Left forelimb (tissue), 1 donor: ENCODE measurements at regions not wholly inside any gene's neighbourhood (a gene's known extent, or its start where the extent isn't known, plus 50 kb on each side); places are given as distances from the start of the nearest gene placed in this dataset.
"Not testable (repeated sequence)": the region's sequence is repeated elsewhere in the genome, so short reads cannot be mapped to it uniquely, and the experiment has no call there.

Experiments
- DNase-seq: peaks from one replicate; pipeline ENCODE4 v3.0.0-alpha.2; 2018; ENCODE audit warnings: low spot score

DNA sequence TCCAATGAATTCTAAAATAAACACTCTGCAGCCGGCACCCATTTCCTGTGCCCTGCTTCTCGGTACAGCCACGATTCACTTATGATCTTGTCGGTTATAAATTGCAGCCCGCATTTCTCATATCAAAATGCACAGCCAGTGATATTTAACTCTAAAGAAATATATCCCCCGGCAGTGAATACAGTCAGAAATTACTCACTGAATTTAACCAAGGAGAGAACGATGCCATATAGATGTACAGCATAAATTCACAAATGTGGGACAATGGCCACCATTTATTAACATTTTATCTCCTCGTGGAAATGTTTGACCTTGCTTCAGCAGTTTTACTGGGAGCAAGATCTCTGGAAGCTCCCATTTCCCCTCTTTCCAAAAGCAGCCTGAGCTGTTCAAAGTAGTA is 1517.8 kb downstream of the BRD1 start:
- DNase-seq: no peak

DNA sequence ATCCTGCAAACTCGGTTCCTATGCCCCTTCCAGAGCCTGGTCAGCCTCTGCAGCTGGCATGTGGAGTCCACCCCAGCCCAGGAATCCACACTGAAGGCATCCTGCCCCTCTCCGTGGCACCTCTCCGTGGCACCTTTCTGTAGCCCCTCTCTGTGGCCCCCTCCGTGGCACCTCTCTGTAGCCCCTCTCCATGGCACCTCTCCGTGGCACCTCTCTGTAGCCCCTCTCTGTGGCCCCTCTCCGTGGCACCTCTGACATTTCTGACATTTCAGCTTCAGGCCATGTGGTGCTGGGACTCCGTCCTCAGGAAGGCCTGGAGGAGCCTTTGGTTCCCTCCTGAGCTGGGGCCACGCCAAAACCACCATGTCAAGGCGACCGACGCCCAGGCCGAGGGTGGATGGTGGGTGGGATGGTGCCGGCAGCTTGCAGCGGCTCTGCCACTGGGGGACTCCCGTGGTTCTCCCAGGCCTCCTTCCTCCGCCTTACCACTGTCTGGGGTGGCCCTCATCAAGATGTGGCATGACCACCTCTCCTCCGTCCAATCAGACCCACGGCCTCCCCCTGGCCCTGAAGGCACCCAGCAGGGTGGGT is 1518.5 kb downstream of the BRD1 start:
- DNase-seq: no peak

DNA sequence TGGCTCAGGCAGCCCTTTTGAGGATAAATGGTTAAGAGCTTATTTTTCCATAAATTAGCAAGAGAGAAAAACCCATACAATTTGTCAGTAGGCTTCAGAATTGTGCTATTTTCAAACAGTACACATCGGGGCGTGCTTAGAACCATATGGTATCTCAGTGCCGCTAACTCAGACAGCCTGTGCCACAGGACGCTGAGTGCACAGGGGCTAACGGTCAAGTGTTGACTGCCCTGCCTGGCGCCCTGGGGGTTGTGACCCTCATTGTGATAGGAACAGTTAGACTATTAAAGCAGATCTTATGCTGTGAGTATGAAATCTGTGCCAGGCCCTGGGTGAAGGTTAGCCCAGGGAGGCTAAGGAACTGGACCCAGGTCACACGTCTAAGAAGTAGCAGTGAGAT is 1519.7 kb downstream of the BRD1 start:
- no peak for DNase-seq

DNA sequence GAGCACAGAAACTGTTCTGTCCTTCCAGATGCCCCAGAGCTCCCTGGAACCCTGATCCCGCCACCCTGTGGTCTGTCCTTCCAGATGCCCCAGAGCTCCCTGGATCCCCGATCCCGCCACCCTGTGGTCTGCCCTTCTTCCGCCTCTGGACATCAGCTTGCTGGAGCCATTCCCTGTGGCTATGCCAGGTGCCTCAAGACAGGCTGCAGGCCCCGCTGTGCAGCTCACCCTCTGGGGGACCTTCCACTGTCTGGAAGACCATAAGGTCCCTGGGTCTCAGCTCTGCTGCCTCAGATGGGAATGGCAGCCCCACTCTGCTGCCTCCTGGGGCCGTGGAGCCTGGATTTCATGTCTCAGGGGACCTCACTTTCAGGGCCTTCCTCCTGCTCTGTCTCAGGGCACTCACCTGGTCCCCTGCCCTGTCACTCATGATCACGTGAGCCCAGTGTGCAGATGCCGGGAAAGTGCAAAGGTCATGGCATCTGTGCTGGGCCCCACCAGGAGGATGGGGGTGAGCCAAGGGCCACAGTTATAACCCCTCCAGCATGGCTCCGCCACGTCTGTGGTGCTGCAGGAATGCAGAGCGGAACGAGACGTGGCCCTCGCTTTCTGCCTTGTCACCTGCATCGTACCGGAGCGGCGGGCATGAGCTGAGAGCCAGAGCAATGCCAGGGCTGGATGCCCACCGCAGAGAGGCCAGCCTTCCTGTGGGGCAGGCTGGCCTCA is 1520.7 kb downstream of the BRD1 start:
- DNase-seq: no peak

DNA sequence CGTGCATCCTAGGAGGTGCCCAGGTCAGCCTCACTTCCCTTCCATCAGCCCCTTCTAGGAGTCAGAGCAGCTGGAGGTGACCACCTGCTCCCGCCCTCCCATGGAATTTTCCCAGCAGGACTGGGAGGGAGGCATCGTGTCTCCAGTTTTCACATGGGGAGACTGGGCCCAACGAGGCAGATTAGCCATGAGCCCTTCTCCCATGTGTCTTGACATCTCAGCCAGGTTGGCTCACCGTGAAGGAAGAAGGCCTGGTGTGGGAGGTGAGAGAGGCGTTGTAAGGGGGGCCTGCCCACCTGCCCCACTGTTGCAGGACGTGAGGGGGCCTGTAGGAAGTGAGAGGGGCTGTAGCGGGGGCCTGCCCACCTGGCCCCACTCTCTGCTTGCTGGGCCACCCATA is 1521.4 kb downstream of the BRD1 start:
- DNase-seq: no peak

DNA sequence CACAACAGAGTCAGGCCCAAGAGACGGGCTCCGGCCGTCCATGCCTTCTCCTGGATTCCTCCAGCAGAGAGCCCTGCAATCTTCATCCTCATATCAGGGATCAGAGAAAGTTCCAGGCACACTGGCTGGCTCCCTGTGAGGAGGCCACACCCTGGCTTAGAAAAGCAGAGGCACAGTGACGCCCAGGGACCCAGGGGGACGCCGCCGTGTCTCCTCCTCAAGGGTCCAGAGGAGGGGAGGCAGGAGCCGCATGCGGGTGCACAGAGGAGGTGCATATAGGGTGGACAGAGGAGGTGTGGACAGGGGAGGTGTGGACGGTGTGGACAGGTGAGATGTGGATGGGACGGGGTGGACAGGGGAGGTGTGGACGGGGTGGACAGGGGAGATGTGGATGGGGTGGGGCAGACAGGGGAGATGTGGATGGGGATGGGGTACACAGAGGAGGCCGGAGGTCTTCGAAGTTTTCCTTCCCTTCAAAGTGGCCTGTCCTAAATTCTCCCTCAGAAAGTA is 1521.9 kb downstream of the BRD1 start:
- DNase-seq: no peak

DNA sequence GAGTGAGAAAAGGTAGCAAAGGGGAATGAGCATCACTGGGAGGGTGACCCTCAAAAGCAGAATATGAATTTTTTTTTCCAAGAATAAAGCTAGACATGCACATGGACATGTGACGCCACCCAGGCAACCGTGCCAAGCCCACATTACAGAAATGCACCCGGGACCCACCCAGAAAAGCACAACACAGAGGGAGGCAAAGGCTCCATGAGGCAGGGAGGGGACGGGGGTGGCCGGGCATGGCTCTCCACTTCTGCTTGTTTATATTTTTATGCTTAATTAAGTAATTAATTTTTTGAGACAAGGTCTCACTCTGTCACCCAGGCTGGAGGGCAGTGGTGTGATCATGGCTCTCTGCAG is 1524.3 kb downstream of the BRD1 start:
- DNase-seq: no peak

DNA sequence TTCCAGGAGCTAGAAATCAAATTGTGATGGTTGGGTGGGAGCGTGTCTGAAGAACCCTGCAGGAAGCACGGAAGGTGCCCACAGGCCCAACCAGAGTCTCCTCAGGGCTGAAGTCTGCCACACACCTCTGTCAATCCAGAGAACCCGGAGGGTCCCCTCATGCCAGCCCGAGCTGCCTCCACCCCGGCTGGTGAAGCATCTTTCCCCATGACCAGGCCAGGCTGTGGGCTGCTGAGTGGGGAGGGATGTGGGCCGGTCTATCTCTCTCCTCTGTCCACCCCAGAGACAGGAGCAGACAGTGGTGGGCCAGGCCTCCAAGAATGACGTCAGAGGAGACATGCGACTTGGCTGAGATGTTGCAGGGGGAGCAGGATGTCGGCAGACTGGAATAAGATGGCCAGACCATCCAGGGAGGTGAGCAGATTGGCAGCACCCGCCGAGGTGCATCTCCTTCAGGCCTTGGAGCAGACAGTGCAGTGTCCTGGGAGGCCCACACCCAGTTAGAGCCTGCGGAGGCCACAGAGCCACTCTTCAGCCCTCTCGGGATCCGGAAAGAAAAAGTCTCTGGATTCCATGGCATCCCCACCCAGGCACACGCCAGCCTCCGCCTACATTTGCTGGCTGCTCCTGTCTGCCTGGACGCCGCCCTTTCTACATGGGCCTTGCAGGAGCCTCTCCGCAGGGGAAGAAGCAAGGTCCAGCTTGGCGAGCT is 1524.9 kb downstream of the BRD1 start:
- no peak for DNase-seq

DNA sequence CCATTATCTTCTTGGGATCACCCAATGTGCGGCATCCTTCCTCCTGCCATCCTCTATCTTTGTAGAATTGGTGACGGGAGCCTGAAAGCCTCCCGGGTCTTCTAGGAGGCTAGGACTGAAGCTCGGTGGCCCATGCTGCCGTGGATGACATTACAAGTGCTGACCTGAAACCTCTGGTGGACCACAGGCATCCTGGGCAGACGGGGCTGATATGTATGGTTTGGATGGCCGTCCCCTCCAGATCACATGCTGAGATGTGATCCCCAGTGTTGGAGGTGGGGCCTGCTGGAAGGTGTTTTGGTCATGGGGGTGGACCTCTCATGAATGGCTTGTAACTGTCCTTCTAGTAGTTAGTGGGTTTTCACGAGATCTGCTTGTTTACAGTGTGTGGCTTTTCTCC is 1525.8 kb downstream of the BRD1 start:
- no peak for DNase-seq

DNA sequence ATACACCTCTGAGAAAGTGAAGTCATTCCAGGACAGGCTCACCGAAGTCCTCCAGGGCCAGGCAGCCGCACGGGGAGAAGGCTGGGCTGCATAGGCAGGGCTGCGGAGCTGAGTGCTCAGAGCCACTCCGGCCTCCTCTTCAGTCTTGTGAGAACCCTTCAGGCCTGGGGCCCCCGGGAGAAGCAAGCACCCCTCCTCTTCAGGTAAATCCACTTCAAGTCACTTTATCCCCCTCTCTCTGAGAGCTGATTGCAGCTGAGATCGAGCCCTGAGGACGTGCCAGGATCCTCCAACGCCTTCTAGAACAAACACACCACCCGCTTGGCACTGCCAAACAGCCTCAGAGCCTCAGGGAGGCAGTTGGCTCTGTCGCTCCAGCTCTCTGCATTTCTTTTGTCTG is 1526.3 kb downstream of the BRD1 start:
- no peak for DNase-seq

DNA sequence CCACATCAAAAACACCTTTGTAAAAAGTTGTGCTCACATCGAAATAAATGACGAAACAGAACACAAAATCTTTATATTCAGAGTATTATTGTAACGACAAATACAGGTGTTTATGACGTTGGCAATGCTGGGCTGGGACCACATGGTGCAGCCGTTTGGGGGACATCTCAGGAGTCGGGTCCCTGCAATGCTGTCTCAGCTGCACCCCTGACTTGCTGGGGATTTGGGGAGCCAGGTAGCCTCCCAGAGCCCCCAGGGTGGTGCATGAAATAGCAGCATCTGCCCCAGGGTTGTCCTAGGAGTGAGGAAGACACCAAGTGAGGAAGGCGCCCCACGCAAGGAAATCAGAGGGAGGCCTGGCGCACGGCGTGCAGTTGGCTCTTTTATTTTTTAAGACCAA is 1526.8 kb downstream of the BRD1 start:
- DNase-seq: no peak

DNA sequence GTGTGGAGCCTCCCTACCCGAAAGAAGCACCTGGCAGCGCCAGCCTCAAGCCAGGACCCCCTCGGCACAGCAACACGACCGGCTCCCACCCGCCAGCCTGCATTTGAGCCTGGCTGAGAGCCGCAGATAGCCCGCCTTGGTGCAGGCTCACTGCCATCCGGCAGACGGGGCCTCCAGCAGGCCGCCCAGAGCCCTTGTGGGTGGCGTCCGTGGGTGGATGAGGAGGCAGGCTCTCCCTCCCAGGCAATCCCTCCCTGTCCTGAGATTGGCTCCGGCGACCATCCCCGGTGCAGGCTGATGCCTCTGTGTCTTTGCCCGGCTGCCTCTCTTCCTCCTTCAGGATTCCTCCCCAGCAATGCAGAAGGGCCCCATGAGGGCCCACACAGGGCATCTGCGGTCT is 1527.9 kb downstream of the BRD1 start:
- no peak for DNase-seq

DNA sequence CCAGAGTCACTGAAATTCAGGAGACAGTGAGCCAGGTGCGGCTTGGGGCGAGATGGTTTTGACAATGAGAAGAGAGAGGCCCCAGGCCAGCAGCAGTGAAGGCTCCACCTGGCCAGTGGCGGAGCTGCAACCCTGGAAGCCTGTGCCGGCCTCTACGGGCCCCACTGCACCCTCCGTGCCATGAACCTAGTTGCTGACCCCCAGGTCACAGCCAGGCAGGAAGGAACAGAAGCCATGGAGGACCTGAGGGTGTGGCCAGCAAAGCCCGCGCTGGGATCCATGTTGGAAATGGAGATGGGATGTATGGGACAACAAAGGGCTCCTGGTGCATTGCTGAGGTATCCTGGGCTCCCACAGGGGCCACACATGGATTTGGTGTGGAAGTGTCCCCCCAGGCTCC is 1528.5 kb downstream of the BRD1 start:
- DNase-seq: no peak

DNA sequence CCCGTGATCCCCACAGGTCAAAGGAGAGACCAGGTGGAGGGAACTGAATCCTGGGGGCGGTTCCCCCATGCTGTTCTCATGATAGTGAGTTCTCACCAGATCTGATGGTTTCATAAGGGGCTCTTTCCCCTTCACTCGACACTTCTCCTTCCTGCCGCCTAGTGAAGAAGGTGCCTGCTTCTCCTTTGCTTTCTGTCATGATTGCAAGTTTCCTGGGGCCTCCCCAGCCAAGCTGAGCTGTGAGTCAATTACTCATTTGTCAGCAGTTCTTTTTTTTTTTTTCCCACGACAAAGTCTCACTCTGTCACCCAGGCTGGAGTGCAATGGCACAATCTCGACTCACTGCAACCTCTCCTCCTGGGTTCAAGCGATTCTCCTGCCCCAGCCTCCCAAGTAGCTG is 1530.4 kb downstream of the BRD1 start:
- no peak for DNase-seq

DNA sequence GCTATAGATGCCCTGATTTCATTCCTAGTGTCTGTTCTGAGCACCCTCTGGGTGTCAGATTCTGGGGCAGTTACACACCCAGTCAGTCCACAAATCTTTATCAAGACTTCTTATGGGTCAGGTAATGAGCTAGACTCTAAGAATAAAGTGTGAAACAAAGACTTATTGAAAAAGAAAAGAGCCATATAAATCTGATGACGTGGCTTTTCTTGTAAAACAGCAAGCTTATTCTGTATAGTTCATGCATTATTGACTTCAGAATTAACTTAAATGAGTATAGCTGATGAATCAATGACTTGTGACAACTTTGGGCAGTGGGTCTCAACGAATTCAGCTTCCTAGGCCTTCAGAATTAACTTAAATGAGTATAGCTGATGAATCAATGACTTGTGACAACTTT is 1527.5 kb downstream of the TBC1D22A start:
- DNase-seq: not testable (repeated sequence)

DNA sequence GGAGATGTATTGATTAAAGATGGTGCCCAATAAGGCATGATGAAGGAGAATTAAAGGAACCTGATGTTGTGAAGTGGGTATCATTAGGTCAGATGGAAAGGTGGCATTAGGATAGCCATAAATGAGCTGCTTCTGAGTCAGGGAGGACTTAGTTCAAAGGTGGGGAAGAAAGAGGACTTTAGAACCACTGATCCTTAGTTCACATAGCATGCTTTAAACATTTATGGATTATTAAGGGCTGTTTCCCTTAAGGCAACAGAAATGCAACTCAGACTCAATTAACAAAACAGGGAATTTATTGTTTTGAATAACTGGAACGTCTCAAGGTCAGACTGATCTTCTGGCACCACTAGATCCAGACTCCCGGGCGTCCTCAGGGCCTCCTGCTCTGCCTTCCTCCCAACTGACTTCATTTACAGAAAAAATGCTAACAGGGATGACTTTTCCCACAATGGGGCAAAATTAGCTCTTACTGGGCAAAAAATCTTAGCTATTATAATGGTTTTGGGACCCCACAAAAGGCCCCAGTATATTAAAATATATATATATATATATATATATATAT is 1526.0 kb downstream of the TBC1D22A start:
- DNase-seq: no peak

DNA sequence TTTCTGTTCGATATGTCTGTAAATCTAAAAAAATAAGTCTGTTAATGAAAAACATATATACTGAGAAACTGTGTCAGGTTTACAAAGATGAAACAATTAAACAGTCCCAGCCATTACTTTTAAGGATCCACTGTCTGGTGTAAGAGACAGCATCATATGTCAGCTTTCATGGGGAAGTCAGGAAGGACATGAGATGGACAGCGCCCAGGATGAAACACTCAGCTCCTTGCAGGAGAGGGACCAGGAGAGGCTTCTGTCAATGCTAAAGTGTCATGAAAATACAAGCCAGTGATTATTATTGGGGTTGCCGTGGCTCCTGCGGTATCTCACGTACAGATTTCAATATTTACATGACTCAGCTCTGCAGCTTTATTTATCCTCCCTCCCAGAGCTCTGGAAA is 1524.6 kb downstream of the TBC1D22A start:
- no peak for DNase-seq

DNA sequence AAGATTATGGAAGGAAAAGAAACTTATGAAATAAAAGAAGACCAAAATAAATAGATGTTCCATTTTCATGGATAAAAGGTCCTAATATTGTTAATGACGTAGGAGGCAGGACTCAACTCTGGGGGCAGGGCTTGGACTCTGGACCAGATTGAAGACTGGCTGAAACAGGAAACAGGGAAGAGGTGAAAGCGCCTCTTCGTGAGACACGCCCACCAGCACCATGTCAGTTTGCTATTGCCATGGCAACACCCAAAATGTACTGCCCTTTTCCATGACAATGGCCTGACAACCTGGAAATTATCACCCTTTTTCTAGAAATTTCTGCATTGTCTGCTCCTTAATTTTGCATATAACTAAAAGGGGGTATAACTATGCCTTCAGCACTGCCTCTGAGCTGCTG is 1522.2 kb downstream of the TBC1D22A start:
- DNase-seq: no peak

DNA sequence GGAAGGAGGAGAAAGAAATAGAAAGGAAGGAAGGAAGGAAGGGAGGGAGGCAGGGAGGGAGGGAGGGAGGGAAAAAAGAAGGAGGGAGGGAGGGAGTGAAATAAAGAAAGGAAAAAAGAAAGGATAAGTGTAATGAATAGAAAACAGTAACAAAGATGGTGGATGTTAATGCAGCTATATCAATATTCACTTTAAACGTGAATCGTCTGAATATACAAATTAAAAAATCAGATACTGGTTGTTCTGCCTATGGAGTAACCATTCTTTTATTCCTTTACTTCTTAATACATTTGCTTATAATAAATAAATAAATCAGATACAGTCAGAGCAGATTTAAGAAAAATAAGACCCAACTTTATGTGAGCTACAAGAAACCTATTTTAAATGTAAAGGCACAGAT is 1520.4 kb downstream of the TBC1D22A start:
- no peak for DNase-seq

DNA sequence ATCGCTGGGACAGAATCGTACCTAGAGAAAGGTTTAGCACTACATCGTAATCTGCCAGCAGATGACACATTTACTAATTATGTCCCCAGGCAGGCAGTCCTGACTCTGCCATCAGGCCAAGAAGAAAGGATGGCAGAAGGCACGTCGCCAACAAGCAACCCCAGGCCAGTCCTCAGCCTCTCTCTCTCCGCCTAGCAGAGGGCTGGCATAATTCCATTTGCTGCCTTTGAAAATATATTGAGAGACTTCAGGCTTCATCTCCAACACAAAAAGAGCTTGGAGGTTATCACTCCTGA is 1517.0 kb downstream of the TBC1D22A start:
- no peak for DNase-seq

DNA sequence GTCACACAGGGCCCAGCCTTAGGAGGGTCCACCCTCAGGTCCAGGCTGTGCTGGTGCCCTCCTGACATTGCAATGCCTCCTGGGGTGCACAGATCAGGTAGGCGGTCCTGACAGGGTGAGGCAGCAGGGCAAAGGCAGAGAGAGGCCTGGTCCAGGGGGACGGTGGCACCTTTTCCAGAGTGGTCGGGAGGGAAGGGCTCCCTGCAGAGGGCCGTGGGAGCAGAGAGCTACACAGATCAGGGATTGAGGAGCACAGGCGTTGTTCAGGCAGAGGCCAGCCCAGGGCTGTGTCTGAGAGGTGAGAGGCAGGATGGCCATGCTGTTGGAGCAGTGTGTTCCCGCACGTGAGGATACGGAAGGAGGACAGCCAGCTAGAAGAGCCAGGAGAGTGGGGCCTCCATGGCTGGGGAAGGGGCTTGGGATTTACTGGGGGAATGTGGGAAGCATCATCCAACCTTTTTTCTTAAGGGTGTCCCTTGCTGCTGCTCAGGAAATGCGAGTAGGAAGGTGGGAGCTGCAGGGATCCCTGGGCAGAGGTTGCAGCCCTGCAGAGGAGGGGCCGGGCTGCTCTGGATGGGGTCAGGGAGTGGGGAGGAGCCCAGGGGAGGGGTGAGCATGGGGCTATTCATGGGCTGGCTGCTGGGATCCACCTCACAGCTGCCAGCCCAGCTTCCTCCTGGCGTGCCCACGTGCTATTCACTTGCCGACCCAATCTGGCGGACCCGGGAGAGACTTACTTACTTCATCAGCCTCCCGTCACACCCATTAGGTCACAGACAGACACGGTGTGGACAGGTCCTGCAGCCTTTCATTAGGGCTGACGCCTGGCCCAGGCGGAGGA is 1516.4 kb downstream of the TBC1D22A start:
- DNase-seq: no peak

DNA sequence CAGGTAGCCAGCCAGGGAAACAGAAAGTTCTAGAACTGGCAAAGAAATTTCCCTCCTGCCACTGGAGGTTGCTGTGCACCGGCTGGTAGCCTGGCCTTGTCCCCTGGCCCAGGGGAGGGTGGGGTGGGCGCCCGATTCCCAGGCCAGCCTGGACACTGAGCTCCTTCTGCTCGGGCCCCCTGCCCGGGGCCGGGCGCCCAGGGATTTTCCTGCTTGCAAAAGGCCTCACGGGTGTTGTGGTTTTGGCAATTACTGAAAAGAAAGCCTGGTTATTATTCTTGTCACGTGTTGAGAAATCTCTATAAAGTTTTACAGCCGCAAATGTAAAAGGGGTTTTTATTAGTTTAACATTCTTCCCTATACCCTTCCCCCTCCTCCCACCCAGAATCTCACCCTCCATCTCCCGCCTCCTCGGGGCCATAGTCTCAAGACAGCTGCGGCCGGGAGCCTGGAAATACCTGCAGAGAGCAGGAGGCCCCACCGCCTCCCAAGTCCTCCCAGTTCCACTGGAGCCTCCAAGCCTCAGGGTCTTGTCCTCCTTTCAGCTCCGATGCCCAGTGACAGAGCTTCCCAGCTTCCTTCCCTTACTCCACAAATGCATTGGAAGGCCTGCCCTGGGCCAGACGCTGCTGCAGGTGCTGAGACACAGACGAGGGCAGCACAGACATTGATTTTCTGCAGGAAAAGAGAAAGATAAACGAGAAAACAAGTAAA is 1515.6 kb downstream of the TBC1D22A start:
- DNase-seq: no peak
